IPS-NIHi11 (cell line): ENCODE measurements at regions not wholly inside any gene's neighbourhood (a gene's known extent, or its start where the extent isn't known, plus 50 kb on each side); places are given as distances from the start of the nearest gene placed in this dataset.

ENCODE experiments used
- DNase-seq: peaks from one replicate; pipeline ENCODE4 v3.0.0; 2012; ENCODE audit warnings: mixed read lengths, low spot score

DNA sequence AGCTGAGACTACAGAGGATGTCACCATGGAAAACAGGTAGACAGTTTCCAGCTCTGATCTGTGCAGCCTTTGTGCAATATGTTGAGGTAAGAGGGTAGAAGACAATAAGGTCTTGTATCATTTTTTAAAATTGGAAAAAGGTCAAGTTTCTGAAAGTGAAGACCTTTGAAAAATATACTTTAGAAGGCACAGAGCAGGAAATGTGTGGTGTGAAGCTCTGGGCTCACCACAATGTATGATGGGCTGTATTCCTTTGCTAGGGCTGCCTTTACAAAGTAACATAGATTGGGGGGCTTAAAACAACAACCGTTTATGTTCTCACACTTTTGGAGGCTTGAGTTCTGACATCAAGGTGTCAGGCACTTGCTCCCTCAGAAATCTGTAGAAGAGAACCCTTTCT, 514.3 kb upstream of the JARID2 start:
- DNase-seq: no peak

GRCh38 chr6:14732226-14732843, 513.5 kb upstream of the JARID2 start:
- DNase-seq: no peak

- DNase-seq: no peak
Observed at GRCh38 chr6:14732844-14733757, 512.8 kb upstream of the JARID2 start.

DNA sequence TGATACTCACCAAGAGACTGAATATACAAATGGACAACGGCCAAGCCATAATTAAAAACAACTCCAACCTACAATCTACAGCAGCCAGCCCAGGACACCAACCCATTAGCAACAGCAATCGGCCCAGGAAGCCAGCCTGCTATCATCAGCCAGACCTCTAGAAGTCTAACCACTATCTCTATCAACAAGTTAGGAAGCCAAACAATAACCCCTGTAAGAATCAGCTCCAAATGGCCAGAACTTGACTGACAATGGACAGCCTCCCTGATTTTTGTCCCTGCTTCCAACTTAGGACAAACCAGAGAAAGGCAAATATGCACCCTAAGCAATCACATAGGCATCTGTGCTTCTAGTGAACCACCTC, 511.8 kb upstream of the JARID2 start:
- no peak for DNase-seq

- no peak for DNase-seq
Observed at GRCh38 chr6:14734416-14735340, 511.2 kb upstream of the JARID2 start.

GRCh38 chr6:14735956-14736486, 509.8 kb upstream of the JARID2 start:
- no peak for DNase-seq

DNA sequence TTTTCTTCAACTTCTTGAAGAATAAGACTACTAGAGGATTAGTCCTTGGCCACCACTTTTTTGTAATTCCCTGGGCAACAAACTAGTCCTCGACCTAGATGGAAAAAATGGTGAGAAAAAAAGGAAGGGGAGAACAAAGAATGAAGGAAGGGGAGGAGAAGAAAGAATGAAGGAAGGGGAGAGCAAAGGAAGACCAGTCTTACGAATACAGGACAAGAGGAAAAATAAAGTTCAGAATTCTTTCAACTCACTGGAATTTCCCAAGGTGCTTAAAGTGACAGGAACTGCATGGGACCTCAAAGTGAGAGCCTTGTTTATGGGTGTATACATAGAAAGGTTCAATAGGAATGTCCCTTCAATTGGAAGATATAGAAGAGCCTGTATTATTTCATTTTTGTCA, 509.3 kb upstream of the JARID2 start:
- no peak for DNase-seq

DNA sequence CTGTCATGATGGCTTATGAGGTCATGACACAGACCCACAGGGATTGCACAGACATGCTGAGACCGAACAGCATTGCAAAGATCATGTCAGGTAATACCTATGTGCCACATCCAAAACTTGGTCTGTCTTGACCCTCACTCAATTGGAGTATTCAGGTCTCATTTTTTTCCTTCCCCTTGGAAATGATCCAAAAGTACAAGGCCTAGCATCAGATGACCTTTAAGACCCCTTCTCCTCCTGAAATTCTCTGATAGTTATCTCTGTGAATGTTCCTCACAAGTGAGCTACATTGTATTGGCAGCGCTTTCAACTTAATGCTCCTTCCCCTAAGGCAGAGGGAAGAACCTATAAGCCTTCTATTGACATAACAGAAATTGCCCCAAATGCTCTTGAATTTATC, 507.4 kb upstream of the JARID2 start:
- DNase-seq: no peak

DNA sequence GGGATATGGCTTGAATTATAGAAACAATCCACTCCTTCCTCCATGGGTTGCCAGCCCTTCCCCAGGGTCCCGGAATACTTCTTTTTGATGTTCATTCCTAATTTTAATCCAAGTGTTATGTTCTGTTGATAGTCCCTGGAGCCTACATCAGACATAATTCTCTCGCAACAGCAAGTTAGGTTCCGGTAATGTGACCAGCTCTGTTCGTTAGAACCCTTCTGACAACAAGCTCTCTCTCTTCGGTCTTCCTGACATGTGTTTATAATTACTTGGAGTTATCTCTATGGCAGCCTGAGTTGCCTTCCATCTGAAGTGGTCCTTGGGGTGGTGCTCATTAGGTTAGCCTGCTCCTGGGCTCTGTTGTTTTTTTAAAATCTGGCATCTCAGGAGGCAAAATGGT, 506.9 kb upstream of the JARID2 start:
- no peak for DNase-seq

DNA sequence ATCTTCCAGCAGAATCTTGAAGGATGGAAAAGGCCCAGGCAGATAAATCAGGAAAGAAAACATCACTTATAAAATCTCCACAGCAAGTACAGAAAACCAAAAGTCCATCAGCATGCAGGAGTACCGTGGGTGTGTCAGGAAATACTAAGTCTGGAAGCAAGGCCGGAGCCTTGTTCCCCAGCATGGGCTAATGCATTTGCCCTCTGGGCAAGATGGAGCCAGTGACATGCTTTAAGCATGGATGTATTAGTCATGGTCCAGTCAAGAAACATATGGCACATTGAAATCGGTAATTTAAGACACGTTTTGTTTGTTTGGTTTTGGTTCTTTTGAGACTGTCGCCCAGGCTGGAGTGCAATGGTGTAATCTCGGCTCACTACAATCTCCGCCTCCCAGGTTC, 506.0 kb upstream of the JARID2 start:
- DNase-seq: no peak

GRCh38 chr6:14742171-14742570, 503.7 kb upstream of the JARID2 start:
- DNase-seq: no peak

DNA sequence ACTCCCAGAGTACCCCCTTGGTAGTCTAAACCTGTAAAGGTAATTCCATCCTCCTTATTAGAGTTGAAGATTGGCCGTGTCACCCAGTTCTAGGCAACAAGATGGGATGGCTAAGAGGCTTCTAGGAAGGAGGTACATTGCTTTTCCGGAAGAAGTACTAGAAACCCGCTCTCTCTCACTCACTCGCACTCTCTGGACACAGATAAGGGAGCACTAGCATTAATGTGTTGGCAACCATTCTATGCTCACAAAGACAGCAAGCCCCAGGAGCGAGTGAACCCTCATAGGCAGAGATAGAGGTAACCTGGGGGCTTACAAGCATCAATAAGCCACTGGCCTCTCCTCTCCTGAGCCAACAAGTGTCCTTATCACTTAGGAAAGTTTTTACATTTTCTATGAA, 503.2 kb upstream of the JARID2 start:
- no peak for DNase-seq

GRCh38 chr6:14743144-14743473, 502.8 kb upstream of the JARID2 start:
- DNase-seq: no peak

DNA sequence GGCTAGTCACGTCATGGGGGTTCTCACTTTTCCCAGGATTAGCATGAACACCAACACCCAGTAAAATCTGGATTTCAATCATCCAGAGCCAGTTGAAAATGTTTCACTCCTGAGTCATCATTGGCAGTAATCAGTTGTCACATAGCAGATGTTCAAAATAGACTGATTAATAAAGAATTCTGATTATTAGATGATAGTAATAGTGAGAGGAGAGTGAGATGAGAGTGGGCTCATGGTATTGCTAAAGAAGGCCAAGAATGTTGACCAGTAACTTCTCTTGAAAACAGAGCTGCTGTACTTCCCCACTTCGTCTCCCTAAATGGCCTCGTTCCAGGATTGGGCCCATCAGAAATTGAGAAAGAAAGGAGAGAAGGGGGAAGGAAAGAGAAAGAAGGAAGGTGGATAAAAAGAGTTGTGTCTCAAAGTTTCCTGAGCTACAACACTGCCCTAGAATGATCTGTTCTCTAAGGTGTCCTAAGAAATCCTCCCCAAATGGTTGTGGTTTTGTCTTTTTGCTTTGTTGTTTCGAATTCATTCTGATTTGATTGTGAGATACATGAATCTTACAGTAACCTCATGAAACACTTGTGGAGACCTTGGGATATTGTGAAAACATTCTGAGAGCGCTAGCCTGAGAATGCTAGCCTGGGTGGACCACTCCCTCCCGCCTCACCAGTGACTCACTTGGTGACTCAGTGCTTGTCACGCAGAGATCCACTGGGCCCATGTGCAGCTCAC, 502.2 kb upstream of the JARID2 start:
- DNase-seq: no peak

DNA sequence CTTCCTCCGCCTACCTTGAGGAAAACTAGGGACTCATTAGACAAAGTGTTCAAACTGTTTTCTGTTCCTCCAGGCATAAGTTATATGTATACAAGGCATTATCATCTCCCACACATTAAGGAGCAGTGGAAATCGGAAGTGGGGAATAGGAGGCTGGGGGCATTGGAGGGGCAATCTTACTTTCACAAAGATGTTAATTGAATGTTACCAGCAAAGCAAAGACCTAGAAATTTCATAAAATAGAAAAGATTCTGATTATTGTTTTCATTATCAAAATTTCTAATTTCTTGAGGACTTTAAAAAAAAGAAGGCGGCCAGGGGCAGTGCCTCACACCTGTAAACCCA, 501.7 kb upstream of the JARID2 start:
- no peak for DNase-seq

GRCh38 chr6:14746139-14746837, 499.6 kb upstream of the JARID2 start:
- DNase-seq: no peak

DNA sequence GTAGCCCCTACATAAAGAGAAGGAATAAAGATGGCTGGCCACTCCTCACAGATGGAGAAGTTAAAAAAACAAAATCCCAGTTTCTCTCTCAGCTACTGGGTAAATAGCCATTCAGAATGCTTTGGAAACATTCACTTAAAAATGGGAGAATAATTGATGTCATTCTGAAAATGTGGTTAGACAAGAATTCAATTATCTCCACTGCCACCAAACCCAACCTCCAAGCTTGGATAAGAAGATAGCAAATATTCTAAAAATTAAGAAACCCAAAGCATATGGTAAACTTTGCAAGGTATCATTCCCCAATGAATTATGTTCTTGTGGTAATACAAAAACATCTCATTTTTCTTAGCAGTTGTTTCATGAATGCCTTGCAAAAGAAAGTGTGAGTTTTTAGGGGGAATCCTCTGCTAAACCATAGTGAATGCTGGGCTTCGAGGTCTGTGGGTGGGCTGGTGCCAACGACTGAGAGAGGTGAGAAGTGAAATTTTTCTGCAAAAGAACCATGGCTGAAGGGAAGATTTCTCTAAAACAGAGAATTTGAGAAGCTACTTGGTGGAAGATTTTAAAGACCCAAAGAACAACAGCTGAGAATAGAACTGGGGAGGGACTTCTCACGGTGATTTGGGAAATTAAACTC, 497.9 kb upstream of the JARID2 start:
- DNase-seq: no peak

GRCh38 chr6:14748679-14749078, 497.2 kb upstream of the JARID2 start:
- no peak for DNase-seq

DNA sequence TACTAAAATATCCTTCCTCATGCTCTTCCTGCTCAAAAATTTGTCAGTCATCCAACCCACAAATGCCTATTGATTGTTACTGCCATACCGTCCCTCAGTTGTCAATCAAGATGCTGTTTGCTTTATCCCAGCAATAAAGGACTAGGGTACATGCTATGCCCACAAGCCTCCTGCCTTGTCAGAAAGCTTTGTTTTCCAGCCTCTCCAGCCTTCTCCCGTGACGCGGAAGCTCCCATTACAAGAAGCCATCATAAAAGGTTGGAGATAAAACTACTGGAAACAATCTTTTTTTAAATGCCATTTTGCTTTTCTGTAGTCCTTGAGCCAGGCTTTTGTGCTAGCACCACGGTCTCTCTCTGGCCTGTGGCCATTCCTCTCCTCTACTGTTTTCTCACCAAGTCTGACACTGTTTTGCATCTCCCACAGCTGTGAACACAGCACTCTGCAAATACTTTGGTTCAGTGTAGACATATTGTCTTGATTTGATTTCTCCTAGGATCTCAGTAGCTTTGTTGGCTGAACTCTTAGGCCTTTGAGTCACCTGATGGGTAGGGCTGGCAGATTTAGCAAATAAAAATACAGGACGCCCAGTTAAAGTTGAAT, 495.7 kb upstream of the JARID2 start:
- DNase-seq: no peak

GRCh38 chr6:14751645-14752175, 494.2 kb upstream of the JARID2 start:
- DNase-seq: no peak
